ENCODE measurements at regions not wholly inside any gene's neighbourhood (a gene's known extent, or its start where the extent isn't known, plus 50 kb on each side); places are given as distances from the start of the nearest gene placed in this dataset.

- TF ChIP-seq CTCF (conservative IDR thresholded peaks at IDR 0.05; ENCODE audit: low read length) (no peak), EZH2phosphoT487 (IDR thresholded peaks at IDR 0.05; ENCODE audit: borderline replicate concordance) (no peak)
Observed at GRCh38 chr6:154578004-154578559, 67.6 kb upstream of the CNKSR3 start.
